Caco-2 (cell line): ENCODE measurements at regions not wholly inside any gene's neighbourhood (a gene's known extent, or its start where the extent isn't known, plus 50 kb on each side); places are given as distances from the start of the nearest gene placed in this dataset.

Experiments
- BruUV-seq: library from RNA; stranded (reverse); fragments of 400-500 nt; replicated peaks from 2 replicates; lab custom pipeline; 2021; lab: Mats Ljungman, UMichigan
- CTCF ChIA-PET: fragments of 300-600 bp; sonication (Branson Sonifier 250); formaldehyde crosslinking; loops from one replicate; lab custom pipeline; 2022; ENCODE audit warnings: antibody characterized with exemption; lab: Charles Lee
- POLR2A ChIA-PET: fragments of 300-600 bp; sonication (Branson Sonifier 250); formaldehyde crosslinking; loops from one replicate; lab custom pipeline; 2022; ENCODE audit warnings: antibody characterized with exemption; lab: Charles Lee
- DNase-seq, 2 experiments: peaks; one replicate each; pipeline versions ENCODE4 v3.0.0 to v3.0.0-alpha.2; 2020 to 2022
- H3K27me3 ChIP-seq: replicated peaks from 2 replicates; pipeline ENCODE4 v1.6.0; 2011; ENCODE audit warnings: low read length; ENCODE audit not compliant: control insufficient read depth, insufficient read depth
- H3K36me3 ChIP-seq: 2 replicates; pipeline ENCODE4 v1.5.1; 2011; ENCODE audit warnings: low read length; ENCODE audit not compliant: control insufficient read depth, insufficient read depth
- H3K4me1 ChIP-seq: fragments of 250-450 bp; sonication (Bioruptor Pico); 2 replicates; pipeline ENCODE4 v1.5.1; 2020; ENCODE audit warnings: mild to moderate bottlenecking
- H3K4me3 ChIP-seq: 2 replicates; pipeline ENCODE4 v1.5.1; 2011; ENCODE audit warnings: low read depth, mild to moderate bottlenecking, control low read depth, low read length
- H3K9me3 ChIP-seq: fragments of 250-450 bp; sonication (Bioruptor Pico); 2 replicates; pipeline ENCODE4 v1.5.1; 2020; ENCODE audit warnings: mild to moderate bottlenecking, moderate library complexity
- H3K27ac Mint-ChIP-seq: one replicate; pipeline ENCODE4 v1.8.0; 2022; ENCODE audit warnings: mixed read lengths; ENCODE audit not compliant: unreplicated experiment
- H3K27me3 Mint-ChIP-seq: one replicate; pipeline ENCODE4 v1.8.0; 2022; ENCODE audit warnings: mixed read lengths; ENCODE audit not compliant: insufficient read depth, unreplicated experiment
- H3K36me3 Mint-ChIP-seq: one replicate; pipeline ENCODE4 v1.8.0; 2022; ENCODE audit warnings: mild to moderate bottlenecking, mixed read lengths; ENCODE audit not compliant: insufficient read depth, unreplicated experiment
- H3K4me1 Mint-ChIP-seq: one replicate; pipeline ENCODE4 v1.8.0; 2022; ENCODE audit warnings: low read depth, mixed read lengths; ENCODE audit not compliant: unreplicated experiment
- H3K4me3 Mint-ChIP-seq: one replicate; pipeline ENCODE4 v1.8.0; 2022; ENCODE audit warnings: mild to moderate bottlenecking, moderate library complexity, mixed read lengths; ENCODE audit not compliant: unreplicated experiment
- H3K9me3 Mint-ChIP-seq: one replicate; pipeline ENCODE4 v1.8.0; 2022; ENCODE audit warnings: mixed read lengths; ENCODE audit not compliant: unreplicated experiment
- CTCF ChIP-seq, 2 experiments: fragments of 200-600 bp in 1 of 2; IDR thresholded peaks; 1 replicate in 1 of 2; 2 replicates in 1 of 2; pipeline versions ENCODE4 v1.5.1 to v1.8.0; 2011 to 2022; ENCODE audit warnings: antibody characterized with exemption in 1 of 2, control low read depth in 1 of 2, inconsistent platforms in 1 of 2, low read depth in 1 of 2, low read length in 1 of 2, mild to moderate bottlenecking in 1 of 2, moderate library complexity in 1 of 2; ENCODE audit not compliant: insufficient read depth in 1 of 2, severe bottlenecking in 1 of 2, unreplicated experiment in 1 of 2
- intact Hi-C: fragments of 100-400 bp; cut with micrococcal nuclease; formaldehyde crosslinking; loops from one replicate; pipeline ENCODE4 v1.10.0; 2022; ENCODE audit not compliant: unreplicated experiment

GRCh38 chr20:22663528-22664025 is 79.2 kb upstream of the FOXA2 start:
- H3K4me1 Mint-ChIP-seq, result peaks cover 6% of the 10 kb centered on the region
- POLR2A ChIA-PET, result no interaction called here
- intact Hi-C loops, result no loop called here
- Histone ChIP-seq H3K4me1 (no peaks in the 10 kb centered on the region), H3K9me3 (no peaks in the 10 kb centered on the region; the same call in none of the 2 replicates), H3K36me3 (no peaks in the 10 kb centered on the region), H3K4me3 (no peak overlapping the region), H3K27me3 (no peaks in the 10 kb centered on the region)
- H3K9me3 Mint-ChIP-seq, result peaks cover 11% of the 10 kb centered on the region
- no peaks in the 10 kb centered on the region for H3K36me3 Mint-ChIP-seq
- DNase-seq, result no peak
- no peaks in the 10 kb centered on the region for H3K27me3 Mint-ChIP-seq
- TF ChIP-seq CTCF (IDR thresholded peaks at IDR 0.05; ENCODE audit: insufficient read depth in 1 of 2, low read depth in 1 of 2, low read length in 1 of 2, severe bottlenecking in 1 of 2, unreplicated experiment in 1 of 2), result no peak
- H3K27ac Mint-ChIP-seq, result no peak overlapping the region
- CTCF ChIA-PET, result interaction anchor here (0.7 to 1.2 kb wide), 2 partner anchors 28 to 297 kb away, joined by 3 read pairs; no protein-coding TSS in a partner anchor
- no TSS peak for BruUV-seq
- no peak overlapping the region for H3K4me3 Mint-ChIP-seq

GRCh38 chr20:22667198-22667597 is 82.8 kb upstream of the FOXA2 start:
- no peaks in the 10 kb centered on the region for H3K36me3 Mint-ChIP-seq

GRCh38 chr20:22672191-22672590 is 87.8 kb upstream of the FOXA2 start:
- POLR2A ChIA-PET, result no interaction called here
- BruUV-seq, result no TSS peak
- intact Hi-C loops, result no loop called here
- no peak for DNase-seq
- TF ChIP-seq CTCF (IDR thresholded peaks at IDR 0.05; ENCODE audit: insufficient read depth in 1 of 2, low read depth in 1 of 2, low read length in 1 of 2, severe bottlenecking in 1 of 2, unreplicated experiment in 1 of 2), result no peak
- Mint-ChIP-seq H3K4me1 (no peaks in the 10 kb centered on the region), H3K27ac (no peak overlapping the region), H3K36me3 (no peaks in the 10 kb centered on the region), H3K4me3 (no peak overlapping the region), H3K9me3 (peaks cover 33% of the 10 kb centered on the region), H3K27me3 (no peaks in the 10 kb centered on the region)
- Histone ChIP-seq H3K9me3 (peaks cover 14% of the 10 kb centered on the region; the same call in 1 of the 2 replicates), H3K27me3 (no peaks in the 10 kb centered on the region), H3K4me3 (no peak overlapping the region), H3K36me3 (no peaks in the 10 kb centered on the region), H3K4me1 (no peaks in the 10 kb centered on the region)
- CTCF ChIA-PET, result no interaction called here

More at GRCh38 chr20:22667198-22667597, 82.8 kb upstream of the FOXA2 start:
- intact Hi-C loops, result no loop called here
- no TSS peak for BruUV-seq
- Histone ChIP-seq H3K9me3 (peaks cover 14% of the 10 kb centered on the region), H3K4me1 (no peaks in the 10 kb centered on the region), H3K27me3 (no peaks in the 10 kb centered on the region), H3K36me3 (no peaks in the 10 kb centered on the region), H3K4me3 (no peak overlapping the region)
- no peak for TF ChIP-seq CTCF (IDR thresholded peaks at IDR 0.05; ENCODE audit: insufficient read depth in 1 of 2, low read depth in 1 of 2, low read length in 1 of 2, severe bottlenecking in 1 of 2, unreplicated experiment in 1 of 2)
- POLR2A ChIA-PET, result no interaction called here
- H3K4me3 Mint-ChIP-seq, result no peak overlapping the region
- H3K9me3 Mint-ChIP-seq, result peaks cover 32% of the 10 kb centered on the region
- H3K4me1 Mint-ChIP-seq, result peaks cover 6% of the 10 kb centered on the region
- H3K27me3 Mint-ChIP-seq, result no peaks in the 10 kb centered on the region
- DNase-seq, result no peak
- CTCF ChIA-PET, result no interaction called here
- H3K27ac Mint-ChIP-seq, result no peak overlapping the region
